ENCODE measurements at regions not wholly inside any gene's neighbourhood (a gene's known extent, or its start where the extent isn't known, plus 50 kb on each side); places are given as distances from the start of the nearest gene placed in this dataset.
"Not testable (repeated sequence)": the region's sequence is repeated elsewhere in the genome, so short reads cannot be mapped to it uniquely, and the experiment has no call there.

DNA sequence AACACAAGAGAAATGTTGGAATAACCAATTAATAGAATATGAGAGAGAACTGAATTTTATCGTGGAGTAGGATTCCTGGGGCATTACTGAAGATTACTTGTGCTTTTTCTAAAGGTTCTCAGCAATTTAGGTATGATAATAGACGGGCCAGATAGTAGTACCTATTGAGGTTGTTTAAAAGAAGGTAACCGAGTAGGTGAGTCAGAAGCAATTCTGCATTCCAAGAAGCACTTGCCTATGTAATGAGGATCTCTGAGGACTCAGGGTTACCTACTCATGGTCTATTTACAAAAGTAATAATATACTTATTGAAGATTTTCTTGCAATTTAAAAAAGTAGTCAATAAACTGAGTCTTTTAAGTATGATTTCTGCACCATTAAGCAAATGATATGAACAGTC, 1469.8 kb downstream of the BRINP3 start:
- H3K4me1 Mint-ChIP-seq: no peaks in the 10 kb centered on the region
- no peaks in the 10 kb centered on the region for H3K27me3 Mint-ChIP-seq
- peaks cover 5% of the 10 kb centered on the region for H3K9me3 Mint-ChIP-seq
- H3K4me3 Mint-ChIP-seq: no peak overlapping the region
- H3K36me3 Mint-ChIP-seq: no peaks in the 10 kb centered on the region
- H3K27ac Mint-ChIP-seq: no peak overlapping the region

DNA sequence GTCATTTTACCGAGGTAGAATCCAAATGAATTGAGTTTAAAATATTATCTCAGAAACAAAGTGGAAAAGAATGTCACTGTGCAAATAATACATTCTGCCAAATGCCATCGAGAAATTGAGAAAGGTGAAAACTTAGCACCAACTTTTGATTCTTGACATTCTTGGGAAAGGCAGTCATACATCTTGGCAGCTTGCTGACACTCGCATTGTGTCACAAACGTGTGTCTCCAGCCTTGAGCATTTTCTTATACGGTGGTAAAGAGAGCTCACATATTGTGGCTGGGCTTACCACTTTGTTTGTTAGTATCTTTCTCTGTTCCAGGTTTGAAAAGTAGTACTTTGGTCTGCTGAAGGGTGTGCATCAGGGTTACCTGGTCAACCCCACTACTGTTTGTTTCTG, 1456.1 kb downstream of the BRINP3 start:
- H3K36me3 Mint-ChIP-seq: no peaks in the 10 kb centered on the region
- H3K4me3 Mint-ChIP-seq: no peak overlapping the region
- H3K27ac Mint-ChIP-seq: no peak overlapping the region
- H3K4me1 Mint-ChIP-seq: no peaks in the 10 kb centered on the region
- no peaks in the 10 kb centered on the region for H3K27me3 Mint-ChIP-seq
- H3K9me3 Mint-ChIP-seq: peaks cover 8% of the 10 kb centered on the region

GRCh38 chr1:189022015-189022414, 1455.6 kb downstream of the BRINP3 start:
- H3K9me3 Mint-ChIP-seq: peaks cover 5% of the 10 kb centered on the region
- H3K27ac Mint-ChIP-seq: no peak overlapping the region
- H3K27me3 Mint-ChIP-seq: no peaks in the 10 kb centered on the region
- no peaks in the 10 kb centered on the region for H3K36me3 Mint-ChIP-seq
- H3K4me1 Mint-ChIP-seq: no peaks in the 10 kb centered on the region
- no peak overlapping the region for H3K4me3 Mint-ChIP-seq

- H3K36me3 Mint-ChIP-seq: no peaks in the 10 kb centered on the region
- no peaks in the 10 kb centered on the region for H3K4me1 Mint-ChIP-seq
Measured at GRCh38 chr1:189027512-189027911, 1450.2 kb downstream of the BRINP3 start.

DNA sequence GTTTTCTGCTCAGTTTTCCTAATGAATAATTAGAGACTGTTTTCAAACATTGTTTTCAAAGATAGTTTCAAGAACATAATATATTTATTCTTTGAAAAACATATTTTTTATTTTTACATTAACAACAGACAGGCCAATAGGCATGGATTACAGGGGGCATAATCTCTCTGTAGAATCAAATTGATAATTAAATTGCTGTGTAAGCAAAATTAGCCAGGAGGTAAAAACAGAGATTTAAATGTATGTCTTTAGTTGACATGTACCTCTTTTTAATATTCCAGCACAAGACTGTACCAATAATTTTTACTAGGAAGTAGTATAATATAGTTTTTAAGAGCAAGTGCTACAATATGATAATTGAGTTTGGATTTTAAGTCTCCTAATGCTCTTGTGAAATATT, 1444.5 kb downstream of the BRINP3 start:
- Mint-ChIP-seq H3K27ac (no peak overlapping the region), H3K4me3 (no peak overlapping the region), H3K27me3 (no peaks in the 10 kb centered on the region)

More at GRCh38 chr1:189027512-189027911, 1450.2 kb downstream of the BRINP3 start:
- Mint-ChIP-seq H3K27ac (no peak overlapping the region), H3K27me3 (no peaks in the 10 kb centered on the region), H3K4me3 (no peak overlapping the region), H3K9me3 (peaks cover 5% of the 10 kb centered on the region)

GRCh38 chr1:189036628-189037027, 1441.0 kb downstream of the BRINP3 start:
- no peaks in the 10 kb centered on the region for H3K4me1 Mint-ChIP-seq
- H3K27me3 Mint-ChIP-seq: no peaks in the 10 kb centered on the region

More for the DNA sequence above, 1444.5 kb downstream of the BRINP3 start:
- H3K4me1 Mint-ChIP-seq: no peaks in the 10 kb centered on the region
- H3K9me3 Mint-ChIP-seq: peaks cover 14% of the 10 kb centered on the region
- no peaks in the 10 kb centered on the region for H3K36me3 Mint-ChIP-seq

DNA sequence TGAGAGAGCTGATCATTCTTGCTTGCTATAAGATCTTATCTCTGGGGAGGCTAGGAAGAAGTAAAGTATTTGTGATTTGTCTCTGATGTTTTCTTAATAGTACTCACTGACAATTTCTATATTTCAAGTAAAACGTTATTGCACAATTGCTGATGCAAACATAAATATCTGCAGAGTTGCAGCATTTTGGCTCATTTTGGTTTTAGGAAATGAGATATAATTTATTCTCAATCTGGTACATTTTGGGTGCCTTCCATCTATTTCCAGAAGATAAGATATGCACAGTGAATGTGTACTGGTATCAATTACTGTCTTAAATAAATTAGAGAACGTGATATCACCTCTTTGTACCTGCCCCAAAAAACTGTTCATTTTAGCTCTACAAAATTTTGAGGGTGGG, 1431.5 kb downstream of the BRINP3 start:
- peaks cover 18% of the 10 kb centered on the region for H3K9me3 Mint-ChIP-seq
- H3K27me3 Mint-ChIP-seq: no peaks in the 10 kb centered on the region
- H3K27ac Mint-ChIP-seq: no peak overlapping the region
- H3K4me1 Mint-ChIP-seq: no peaks in the 10 kb centered on the region
- H3K36me3 Mint-ChIP-seq: no peaks in the 10 kb centered on the region
- no peak overlapping the region for H3K4me3 Mint-ChIP-seq

More at GRCh38 chr1:189036628-189037027, 1441.0 kb downstream of the BRINP3 start:
- Mint-ChIP-seq H3K36me3 (no peaks in the 10 kb centered on the region), H3K9me3 (peaks cover 8% of the 10 kb centered on the region), H3K4me3 (no peak overlapping the region), H3K27ac (no peak overlapping the region)

DNA sequence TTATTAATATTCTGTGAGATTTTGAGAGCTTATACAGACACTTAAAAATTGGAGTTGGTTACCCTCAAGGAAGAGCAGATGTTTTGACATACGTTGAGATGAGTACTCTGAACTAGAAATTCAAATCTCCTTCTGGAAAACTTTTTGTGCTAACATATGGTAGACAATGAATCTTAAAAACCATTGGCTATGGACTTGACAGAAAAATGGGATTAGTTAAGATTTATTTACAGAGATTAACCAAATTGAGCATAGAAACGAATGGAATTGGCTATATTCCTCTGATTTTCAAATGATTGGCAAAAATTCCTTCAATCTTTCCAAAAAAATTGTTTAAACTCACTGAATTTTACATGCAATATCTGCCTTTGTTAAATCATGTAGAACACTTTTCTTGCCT, 1392.9 kb downstream of the BRINP3 start:
- no peak overlapping the region for H3K4me3 Mint-ChIP-seq
- H3K27me3 Mint-ChIP-seq: no peaks in the 10 kb centered on the region
- H3K36me3 Mint-ChIP-seq: no peaks in the 10 kb centered on the region
- H3K27ac Mint-ChIP-seq: no peak overlapping the region
- peaks cover 8% of the 10 kb centered on the region for H3K9me3 Mint-ChIP-seq
- no peaks in the 10 kb centered on the region for H3K4me1 Mint-ChIP-seq

- H3K27me3 Mint-ChIP-seq: no peaks in the 10 kb centered on the region
- H3K36me3 Mint-ChIP-seq: no peaks in the 10 kb centered on the region
- H3K9me3 Mint-ChIP-seq: peaks cover 23% of the 10 kb centered on the region
- no peak overlapping the region for H3K4me3 Mint-ChIP-seq
- no peaks in the 10 kb centered on the region for H3K4me1 Mint-ChIP-seq
- no peak overlapping the region for H3K27ac Mint-ChIP-seq
Measured at GRCh38 chr1:189103956-189104355, 1373.7 kb downstream of the BRINP3 start.

GRCh38 chr1:189117072-189117770, 1360.4 kb downstream of the BRINP3 start:
- Mint-ChIP-seq H3K36me3 (no peaks in the 10 kb centered on the region), H3K27me3 (no peaks in the 10 kb centered on the region), H3K4me1 (no peaks in the 10 kb centered on the region), H3K9me3 (peaks cover 6% of the 10 kb centered on the region), H3K27ac (no peak overlapping the region), H3K4me3 (no peak overlapping the region)

GRCh38 chr1:189121941-189122340, 1355.7 kb downstream of the BRINP3 start:
- H3K9me3 Mint-ChIP-seq: peaks cover 13% of the 10 kb centered on the region
- H3K27ac Mint-ChIP-seq: no peak overlapping the region
- H3K36me3 Mint-ChIP-seq: no peaks in the 10 kb centered on the region

DNA sequence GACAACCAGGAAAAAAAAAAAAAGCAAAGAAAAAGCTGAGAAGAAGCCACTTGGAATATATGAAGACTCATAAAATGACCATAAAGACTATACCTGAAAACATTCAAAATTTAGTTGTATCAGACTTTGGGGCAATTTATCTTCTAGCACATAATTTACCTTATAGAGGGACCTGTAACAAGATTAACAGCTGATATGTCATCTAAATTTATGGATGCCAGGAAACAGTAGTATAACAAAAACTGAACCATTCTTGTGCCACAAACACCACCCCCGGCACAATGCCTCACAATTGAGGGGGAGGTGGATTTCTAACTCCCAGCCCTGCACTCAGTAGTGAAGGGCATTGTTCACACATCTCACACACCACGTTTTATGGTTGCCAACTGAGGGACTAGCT, 1352.0 kb downstream of the BRINP3 start:
- Mint-ChIP-seq H3K4me3 (no peak overlapping the region), H3K27me3 (no peaks in the 10 kb centered on the region), H3K36me3 (no peaks in the 10 kb centered on the region), H3K9me3 (peaks cover 17% of the 10 kb centered on the region), H3K4me1 (no peaks in the 10 kb centered on the region), H3K27ac (no peak overlapping the region)

More at GRCh38 chr1:189121941-189122340, 1355.7 kb downstream of the BRINP3 start:
- no peaks in the 10 kb centered on the region for H3K4me1 Mint-ChIP-seq
- no peaks in the 10 kb centered on the region for H3K27me3 Mint-ChIP-seq
- no peak overlapping the region for H3K4me3 Mint-ChIP-seq

- Mint-ChIP-seq H3K36me3 (no peaks in the 10 kb centered on the region), H3K4me1 (no peaks in the 10 kb centered on the region), H3K27me3 (no peaks in the 10 kb centered on the region), H3K4me3 (no peak overlapping the region), H3K9me3 (peaks cover 7% of the 10 kb centered on the region), H3K27ac (no peak overlapping the region)
Measured at GRCh38 chr1:189131576-189131975, 1346.1 kb downstream of the BRINP3 start.

DNA sequence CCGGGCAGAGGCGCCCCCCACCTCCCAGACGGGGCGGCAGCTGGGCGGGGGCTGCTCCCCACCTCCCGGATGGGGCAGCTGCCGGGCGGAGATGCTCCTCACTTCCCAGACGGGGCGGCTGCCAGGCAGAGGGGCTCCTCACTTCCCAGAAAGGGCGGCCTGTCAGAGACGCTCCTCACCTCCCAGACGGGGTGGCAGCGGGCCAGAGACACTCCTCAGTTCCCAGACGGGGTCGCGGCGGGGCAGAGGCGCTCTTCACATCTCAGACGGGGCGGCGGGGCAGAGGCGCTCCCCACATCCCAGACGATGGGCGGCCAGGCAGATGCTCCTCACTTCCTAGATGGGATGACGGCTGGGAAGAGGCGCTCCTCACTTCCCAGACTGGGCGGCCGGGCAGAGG, 1337.9 kb downstream of the BRINP3 start:
- H3K9me3 Mint-ChIP-seq: peaks cover 15% of the 10 kb centered on the region
- H3K4me3 Mint-ChIP-seq, H3K36me3 Mint-ChIP-seq, H3K4me1 Mint-ChIP-seq, H3K27ac Mint-ChIP-seq, H3K27me3 Mint-ChIP-seq: not testable (repeated sequence)

GRCh38 chr1:189141056-189141455, 1336.6 kb downstream of the BRINP3 start:
- H3K9me3 Mint-ChIP-seq: peaks cover 15% of the 10 kb centered on the region
- H3K27me3 Mint-ChIP-seq: no peaks in the 10 kb centered on the region
- no peak overlapping the region for H3K4me3 Mint-ChIP-seq
- H3K4me1 Mint-ChIP-seq: no peaks in the 10 kb centered on the region
- no peaks in the 10 kb centered on the region for H3K36me3 Mint-ChIP-seq
- H3K27ac Mint-ChIP-seq: no peak overlapping the region

DNA sequence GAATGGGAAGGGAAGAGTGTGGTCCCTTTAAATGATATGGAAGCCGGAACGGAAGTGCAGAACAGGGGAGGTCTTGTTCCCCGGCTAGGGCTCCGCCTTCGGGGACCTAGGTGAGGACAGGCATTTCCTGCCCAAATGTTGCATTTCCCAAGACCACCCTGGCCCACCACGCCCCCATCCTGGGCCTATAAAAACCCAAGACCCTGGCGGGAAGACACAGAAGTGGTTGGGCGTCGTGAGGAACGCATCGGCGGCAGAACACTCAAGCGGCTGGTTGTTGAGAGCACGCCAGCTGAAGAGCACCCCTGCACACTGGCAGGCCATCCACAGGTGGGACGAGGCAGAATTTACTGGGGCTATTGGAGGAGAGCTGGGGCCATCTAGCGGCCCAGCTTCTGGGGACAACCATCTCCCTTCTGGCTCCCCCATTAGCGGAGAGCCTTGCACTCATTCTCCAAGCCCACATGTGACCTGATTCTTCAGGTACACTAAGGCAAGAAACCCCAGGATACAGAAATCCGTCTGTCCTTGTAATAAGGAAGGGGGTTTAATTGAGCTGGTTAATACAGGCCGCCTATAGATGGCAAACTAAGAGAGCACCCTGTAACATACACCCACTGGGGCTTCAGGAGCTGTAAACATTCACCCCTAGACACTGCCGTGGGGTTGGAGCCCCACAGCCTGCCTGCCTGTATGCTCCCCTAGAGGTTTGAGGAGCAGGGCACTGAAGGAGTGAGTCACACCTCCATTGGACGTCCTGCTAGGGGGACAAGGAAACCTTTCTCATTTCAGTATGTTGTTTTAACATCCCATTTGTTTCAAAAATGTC, 1327.9 kb downstream of the BRINP3 start:
- Mint-ChIP-seq H3K36me3 (no peaks in the 10 kb centered on the region), H3K9me3 (peaks cover 4% of the 10 kb centered on the region), H3K27me3 (no peaks in the 10 kb centered on the region)

More for the DNA sequence above, 1327.9 kb downstream of the BRINP3 start:
- no peak overlapping the region for H3K27ac Mint-ChIP-seq
- no peaks in the 10 kb centered on the region for H3K4me1 Mint-ChIP-seq
- H3K4me3 Mint-ChIP-seq: no peak overlapping the region
